NCI-H2081 treated with DMSO at 0.1 percent for 48 hours (cell line): ENCODE measurements at regions not wholly inside any gene's neighbourhood (a gene's known extent, or its start where the extent isn't known, plus 50 kb on each side); places are given as distances from the start of the nearest gene placed in this dataset.
A peak's percentile ranks its signal among the peaks of the same experiment; 100 is the strongest.

Experiments
- DNase-seq: peaks from one replicate; lab custom pipeline; 2025; lab: John Stamatoyannopoulos, UW

DNA sequence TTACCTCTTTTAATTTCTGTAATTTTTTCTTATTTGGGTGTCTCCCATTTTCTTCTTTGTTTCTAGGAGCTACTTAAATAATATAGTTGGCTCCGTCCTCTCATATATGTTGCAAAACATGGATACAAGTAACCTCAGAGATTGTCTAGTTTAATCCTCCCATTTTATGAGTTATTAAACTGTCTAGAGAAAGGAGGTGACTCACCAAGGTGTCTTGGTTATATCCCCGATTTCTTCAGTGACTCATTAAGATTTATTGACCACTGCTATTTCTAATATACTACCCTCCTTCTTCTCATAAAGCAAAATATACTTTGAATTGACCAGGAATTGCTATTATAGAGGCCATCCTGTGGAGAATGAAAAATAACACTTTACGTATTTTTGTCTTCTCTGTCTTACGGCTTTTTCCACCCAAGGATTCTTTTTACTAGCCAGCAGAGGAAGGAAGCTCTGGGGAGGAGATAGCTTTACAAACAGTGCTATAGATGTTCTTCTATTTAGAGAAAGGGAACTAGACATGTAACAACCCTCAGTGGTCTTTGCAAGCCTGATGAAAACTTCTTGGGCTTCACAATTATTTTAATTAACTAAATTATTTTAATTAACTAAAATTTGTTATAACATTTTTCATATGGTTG, 300.4 kb upstream of the TNP1 start:
- no peak for DNase-seq

- no peak for DNase-seq
Observed at GRCh38 chr2:217158928-217159327, 299.1 kb upstream of the TNP1 start.

DNA sequence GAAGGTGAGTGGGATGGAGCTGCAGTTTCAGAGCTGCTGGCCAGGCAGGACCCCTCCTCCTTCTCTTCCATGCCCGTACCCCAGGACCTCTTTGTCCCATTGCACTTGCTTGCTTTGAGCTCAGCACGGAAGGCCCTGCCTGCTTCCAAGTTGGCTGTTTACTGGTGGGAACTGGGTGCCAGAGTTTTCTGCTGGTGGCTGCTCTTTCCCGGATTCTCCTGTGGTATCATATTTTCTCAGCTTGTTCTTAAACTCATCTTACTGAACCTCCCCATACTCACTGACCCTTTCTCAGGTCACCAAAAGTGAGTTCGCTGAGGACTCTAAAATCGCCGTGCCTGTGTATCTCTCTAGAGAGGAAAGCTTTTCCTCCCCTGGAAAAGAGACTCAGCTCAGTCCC, 297.7 kb upstream of the TNP1 start:
- DNase-seq: no peak

DNA sequence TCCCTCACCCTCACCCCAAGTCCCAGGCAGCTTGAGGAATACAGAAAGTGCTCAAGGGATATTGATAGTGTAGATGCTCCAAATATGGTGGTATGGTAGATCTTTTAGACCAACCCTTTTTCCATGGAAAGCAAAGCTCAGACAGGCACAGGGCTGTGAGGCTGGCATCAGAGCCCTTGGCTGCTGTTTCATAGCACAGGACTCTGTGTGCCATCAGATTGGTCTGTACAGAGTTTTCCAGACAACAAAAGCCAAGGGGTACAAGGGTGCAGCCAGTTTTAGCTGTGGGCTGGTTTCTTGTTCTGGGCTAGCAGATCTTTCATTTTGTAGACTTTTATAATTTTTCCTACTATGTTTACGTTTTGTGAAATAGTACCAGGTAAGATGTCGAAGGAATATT, 296.9 kb upstream of the TNP1 start:
- no peak for DNase-seq

DNA sequence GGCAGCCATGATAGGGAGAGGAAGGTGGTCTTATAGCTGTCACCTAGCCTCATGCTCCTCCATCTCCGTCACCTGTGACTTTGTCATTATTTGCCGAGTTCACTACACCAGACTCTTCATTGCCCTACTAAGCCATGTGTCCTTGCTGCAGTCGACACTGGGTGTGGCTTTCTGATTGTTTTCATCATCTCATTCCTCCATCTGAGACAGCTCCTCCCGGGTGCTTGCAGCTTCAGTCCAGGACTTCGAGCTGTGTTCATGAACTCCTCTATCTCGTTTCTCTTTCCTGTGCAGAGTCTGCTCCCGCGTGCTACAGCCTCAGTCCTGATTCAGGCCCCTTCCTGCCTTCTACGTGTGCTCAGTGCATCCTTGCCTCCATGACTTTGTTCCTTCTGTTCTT, 295.1 kb upstream of the TNP1 start:
- DNase-seq: no peak

GRCh38 chr2:217153510-217153909, 293.6 kb upstream of the TNP1 start:
- DNase-seq: no peak

DNA sequence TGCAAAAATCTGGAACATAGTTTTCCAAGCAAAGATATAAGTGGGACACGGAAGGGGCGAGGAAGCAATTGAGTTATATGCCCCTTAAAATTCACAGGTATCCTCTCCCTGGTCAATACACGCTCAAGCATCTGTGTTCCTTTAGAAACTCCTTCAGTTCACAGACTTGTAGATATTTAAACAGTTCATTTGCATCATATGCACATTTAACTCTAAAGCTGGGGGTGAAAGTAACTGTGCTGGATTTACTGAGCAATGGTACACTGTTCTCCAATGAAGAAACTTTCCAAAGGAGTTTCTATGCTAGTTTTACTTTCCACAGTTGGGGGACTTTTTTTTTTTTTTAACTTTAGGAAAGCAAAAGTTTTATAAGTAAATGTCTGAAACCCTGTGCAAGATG, 293.0 kb upstream of the TNP1 start:
- no peak for DNase-seq

DNA sequence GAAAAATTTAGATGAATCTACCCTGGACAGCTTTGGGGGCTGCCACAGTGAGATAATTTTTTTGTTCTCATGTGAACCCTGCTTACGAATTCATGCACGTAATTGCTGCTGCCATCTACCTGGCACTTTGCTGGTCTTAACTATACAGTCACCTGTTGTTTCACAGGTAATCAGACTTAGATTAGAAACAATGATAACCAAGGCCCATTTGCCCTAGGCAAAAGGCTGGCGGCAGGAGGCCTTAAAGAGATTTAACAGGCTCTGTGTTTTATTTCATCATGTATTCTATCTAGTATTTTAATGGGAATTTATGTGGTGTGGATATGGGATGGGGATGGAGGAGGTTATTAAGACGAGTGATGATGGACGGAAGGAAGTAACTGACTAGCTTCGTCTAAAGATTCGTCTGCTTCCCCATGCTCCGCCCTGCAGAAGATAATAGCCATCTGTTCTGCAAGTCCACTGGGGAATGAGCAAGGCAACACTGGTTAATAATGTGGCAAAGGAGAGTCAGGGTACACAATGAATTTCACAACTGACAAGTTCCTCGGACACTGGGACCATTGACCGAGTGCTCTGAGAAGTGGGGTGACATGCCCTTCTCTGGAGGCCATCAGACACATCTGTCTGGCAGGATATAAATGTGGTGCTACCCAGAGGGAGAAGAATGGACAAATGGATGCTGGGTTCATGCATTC, 291.8 kb upstream of the TNP1 start:
- no peak for DNase-seq

- no peak for DNase-seq
Observed at GRCh38 chr2:217150236-217150635, 290.4 kb upstream of the TNP1 start.

DNA sequence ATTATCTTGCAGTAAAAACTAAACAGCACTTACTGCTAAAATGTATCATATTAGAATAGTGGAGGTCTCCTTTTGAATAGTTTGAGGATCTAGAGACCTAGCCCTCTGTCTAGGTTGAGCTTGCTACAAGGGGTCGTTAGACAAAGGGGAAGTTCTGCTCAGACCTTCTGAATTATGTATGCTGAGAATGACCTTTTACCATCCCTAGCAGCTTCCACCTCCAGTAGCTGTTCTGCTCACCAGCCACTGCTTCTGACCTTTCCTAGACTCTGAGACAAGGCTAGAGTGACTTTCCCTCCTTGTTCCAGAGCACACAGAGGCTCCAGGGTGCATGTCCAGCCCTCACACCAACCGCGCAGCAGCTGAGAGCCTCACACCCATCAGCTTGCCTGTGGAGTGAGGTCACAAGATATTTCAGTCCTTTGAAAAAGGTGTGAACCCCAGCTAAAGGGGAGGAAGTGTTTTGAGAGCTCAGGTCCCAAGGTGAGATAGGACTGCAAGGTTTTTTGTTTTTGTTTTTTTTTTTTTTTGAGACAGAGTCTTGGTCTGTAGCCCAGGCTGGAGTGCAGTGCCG, 289.3 kb upstream of the TNP1 start:
- no peak for DNase-seq

DNA sequence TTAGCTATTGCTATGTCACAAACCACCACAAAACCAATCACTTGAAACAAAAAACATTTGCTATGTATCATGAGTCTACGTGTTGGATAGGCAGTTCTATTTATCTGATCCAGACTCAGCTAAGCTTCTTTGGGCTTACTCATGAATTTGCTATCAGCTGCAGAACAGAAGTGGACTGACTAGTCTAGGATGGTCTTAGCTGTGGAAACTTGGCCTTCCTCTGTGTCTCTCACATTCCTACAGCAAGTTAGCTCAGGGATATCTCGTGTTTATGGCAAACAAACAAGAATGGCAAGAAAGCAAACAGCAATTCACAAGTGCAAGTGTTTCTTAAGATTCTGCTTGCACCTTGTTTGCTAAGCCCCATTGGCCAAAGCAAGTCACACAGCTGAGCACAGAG, 288.0 kb upstream of the TNP1 start:
- no peak for DNase-seq

DNA sequence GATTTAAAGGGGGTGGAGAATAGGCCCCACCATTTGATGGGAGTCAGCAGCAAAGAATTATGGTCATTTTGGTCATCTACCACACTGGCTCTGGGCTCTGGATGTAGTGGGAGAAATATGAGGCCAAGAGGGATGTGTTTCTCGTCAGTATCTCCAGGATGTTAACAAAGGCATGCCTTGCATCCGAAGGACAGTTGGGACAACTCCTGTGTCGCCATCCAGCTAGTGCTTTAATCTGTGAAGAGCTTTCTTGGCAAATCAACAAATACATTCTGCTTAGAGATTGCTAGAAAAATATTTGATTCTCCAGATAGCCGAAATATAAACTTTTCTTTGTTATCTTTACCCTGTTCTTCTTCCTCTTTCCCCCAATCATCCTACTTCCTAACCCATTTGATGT, 287.1 kb upstream of the TNP1 start:
- DNase-seq: no peak

DNA sequence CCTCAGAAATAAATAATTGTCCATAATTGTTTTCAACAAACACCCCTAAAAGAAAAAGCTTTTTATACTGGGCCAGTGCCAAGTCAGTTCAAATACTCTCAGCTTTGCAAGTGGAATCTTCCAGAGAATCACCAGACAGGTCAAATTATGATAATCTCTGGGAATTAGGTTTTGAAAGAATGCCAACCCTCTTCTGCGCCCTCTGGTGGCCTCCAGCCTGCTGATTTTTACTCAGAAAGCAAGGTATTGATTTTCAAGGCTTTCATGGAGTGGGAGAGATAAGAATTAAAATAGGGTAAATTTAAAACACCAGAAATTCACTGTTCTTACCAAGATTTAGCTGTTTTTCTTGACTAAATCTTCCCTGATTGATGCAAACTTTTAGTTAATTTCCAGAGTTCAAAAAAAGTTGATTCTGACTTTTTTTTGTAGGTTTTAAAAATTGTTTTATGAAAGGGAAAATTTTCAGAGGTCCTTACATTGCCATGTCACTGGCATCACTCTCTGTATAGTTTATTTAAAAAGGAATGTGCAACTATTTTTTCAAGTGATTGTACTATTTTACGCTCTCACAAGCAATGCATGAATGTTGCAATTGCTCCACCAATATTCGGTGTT, 282.9 kb upstream of the TNP1 start:
- DNase-seq: no peak

DNA sequence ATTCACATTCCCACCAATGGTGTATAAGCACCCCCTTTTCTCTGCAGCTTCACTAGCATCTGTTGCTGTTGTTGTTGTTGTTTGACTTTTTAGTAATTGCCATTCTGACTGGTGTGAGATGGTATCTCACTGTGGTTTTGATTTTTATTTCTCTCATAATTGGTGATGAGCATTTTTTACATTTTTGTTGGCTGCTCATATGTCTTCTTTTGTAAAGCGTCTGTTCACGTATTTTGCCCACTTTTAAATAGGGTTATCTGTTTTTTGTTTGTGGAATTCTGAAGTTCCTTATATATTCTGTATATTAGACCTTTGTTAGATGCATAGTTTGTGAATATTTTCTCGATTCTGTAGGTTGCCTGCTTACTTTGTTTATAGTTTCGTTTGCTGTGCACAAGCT, 278.4 kb upstream of the TNP1 start:
- DNase-seq: no peak

DNA sequence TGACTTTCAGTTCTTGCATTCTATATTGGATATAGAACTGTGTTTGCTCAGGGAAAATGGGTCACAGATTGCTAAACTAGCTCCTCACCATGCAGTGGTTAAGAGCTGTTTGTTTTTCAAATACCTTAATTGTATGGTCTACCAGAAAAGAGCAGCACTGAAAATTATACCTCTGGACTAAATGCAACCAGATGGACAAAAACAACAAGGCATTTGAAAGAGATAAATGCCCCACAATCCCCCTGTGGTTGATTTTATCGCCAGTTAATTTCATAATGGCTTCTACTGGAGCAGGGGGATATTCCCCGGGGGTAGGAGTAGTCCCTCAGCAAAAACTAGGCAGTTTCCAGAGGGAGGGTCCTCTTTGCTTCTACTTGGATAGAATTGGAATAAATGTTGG, 267.9 kb upstream of the TNP1 start:
- DNase-seq: peak; percentile 83

GRCh38 chr2:217125014-217125413, 265.1 kb upstream of the TNP1 start:
- no peak for DNase-seq

DNA sequence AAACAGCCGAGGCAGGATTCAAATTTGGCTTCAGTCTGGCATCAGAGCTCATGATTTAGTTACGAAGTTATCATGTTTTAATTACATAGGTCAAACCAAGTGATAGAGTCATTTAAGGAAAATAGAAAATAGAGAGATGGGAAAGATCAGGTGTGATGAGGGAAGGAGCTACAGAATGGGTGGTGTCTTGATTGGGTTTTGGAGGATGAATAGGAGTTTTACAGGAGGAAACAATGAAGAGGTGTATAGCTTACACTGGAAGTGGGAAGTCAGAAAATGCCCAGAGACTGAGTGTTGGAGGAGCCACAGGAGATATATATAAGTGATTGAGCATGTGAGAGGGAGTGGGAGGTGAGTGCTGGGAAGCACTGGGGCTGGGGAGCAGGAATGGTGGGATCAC, 264.2 kb upstream of the TNP1 start:
- DNase-seq: no peak

- no peak for DNase-seq
Observed at GRCh38 chr2:217121565-217121964, 261.7 kb upstream of the TNP1 start.

DNA sequence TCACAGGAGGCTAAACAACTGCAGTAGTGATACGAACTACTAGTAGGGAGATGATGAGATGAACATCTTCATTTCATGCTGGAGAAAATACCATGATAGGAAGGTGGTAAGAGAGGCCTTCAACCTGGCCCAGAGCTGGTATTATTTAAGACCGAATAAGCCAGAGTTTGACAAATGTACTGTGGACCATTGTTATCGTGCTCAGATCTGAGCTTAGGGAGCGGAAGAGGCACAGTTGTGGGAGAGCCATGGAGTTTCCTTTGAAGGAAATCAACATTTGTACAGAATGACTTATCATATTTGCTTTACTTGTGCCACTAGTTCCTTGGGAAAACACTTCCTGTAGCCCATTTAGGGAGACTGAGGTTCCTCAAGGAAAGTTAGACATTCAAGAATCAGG, 260.6 kb upstream of the TNP1 start:
- DNase-seq: no peak

- DNase-seq: no peak
Observed at GRCh38 chr2:217118559-217119284, 258.9 kb upstream of the TNP1 start.

DNA sequence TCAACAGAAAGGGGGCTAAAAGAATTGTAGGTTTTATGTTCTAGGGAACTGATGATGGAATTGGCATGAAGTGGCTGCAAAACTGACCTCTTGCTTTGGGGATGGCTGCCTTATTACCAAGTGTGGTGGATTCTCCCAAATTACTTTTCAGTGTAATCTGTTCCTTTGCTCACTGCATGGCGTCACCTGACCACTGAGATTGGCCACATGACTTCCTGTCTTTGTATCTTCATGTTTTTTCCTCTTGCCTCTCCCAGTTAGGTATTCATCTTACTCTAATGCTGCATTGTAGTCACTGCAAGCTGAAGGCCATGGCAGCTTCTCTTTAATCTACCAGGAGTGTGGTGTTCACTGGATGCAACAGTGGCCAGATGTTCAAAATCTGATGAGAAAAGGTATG, 257.7 kb upstream of the TNP1 start:
- DNase-seq: no peak

DNA sequence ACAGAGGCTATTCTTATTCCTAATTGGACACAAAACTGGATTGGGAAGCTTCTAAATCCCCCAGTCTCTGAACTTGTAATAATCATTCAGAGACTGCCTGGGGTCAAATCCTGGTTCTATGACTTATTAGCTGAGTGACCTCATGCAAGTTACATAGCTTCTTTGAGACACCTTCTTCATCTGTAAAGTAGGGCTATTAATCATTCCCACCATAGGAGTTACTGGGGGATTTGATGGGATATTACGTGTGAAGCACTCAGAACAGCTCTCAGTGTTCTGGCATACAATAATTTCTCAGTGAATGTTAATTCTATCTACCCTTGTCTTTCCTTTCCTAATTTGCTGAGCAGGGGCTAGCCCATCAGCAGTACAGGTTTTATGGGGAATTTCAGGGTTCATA, 256.7 kb upstream of the TNP1 start:
- DNase-seq: no peak

DNA sequence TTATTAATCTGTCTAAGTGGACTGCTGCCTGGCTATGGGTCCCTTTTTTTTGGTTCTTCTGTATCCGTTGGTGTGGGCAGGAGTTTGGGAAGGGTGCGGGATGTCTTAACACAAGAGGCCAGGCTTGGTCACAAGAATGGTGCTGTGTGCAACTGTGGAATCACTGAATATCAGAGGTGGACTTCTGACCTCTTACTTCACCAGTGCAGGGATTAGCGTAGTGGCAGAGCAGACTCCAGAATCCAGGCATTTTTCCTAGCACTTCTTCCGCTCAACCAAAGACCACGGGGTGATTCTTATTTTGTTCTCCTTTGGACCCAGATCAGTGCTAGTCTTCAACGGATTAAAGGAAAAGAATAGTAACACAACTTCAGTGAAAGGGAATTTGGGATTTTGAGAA, 254.3 kb upstream of the TNP1 start:
- no peak for DNase-seq
